ENCODE measurements at regions not wholly inside any gene's neighbourhood (a gene's known extent, or its start where the extent isn't known, plus 50 kb on each side); places are given as distances from the start of the nearest gene placed in this dataset.

DNA sequence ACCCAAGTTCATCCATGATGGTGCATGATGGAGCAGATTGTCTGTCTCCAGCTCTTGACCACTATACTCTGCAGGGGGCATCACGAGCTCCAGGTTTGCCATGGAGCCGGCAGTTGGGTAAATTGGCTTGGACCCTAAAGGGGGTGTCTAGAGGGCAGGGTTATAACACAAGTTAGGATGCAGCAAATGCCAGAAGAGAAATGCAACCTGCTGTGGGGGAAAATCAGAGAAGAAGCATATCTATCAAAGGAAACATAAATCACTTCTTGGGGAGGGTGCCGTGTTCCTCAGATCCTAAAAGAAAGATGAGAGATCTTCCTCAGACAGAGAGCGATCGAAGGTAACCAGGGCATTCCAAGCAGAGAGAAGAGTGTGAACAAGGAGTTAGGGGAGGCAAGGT lies 334.9 kb downstream of the C12orf75 start:
- no CpG with 5 or more reads among the region's 5 CpGs for WGBS (ENCODE audit: extremely low coverage, insufficient coverage, insufficient read length)
- Histone ChIP-seq H2BK5ac (ENCODE audit: low read depth, low read length, poor library complexity) (no peak overlapping the region), H3K9ac (ENCODE audit: low read length) (no peak overlapping the region), H3K27me3 (ENCODE audit: insufficient read depth, low read length) (no peaks in the 10 kb centered on the region), H3K79me2 (ENCODE audit: control insufficient read depth, insufficient read depth, low read length, poor library complexity) (no peaks in the 10 kb centered on the region), H3K4me2 (ENCODE audit: low read length) (no peak overlapping the region), H3K18ac (ENCODE audit: low read length) (no peak overlapping the region), H4K12ac (ENCODE audit: low read depth, low read length) (no peak overlapping the region), H3K4ac (ENCODE audit: low read depth, low read length) (no peak overlapping the region), H3K4me3 (ENCODE audit: low read depth, low read length) (no peak overlapping the region), H3K79me1 (ENCODE audit: low read length) (peaks cover 4% of the 10 kb centered on the region), H2BK120ac (ENCODE audit: insufficient read depth, low read length, poor library complexity) (no peak overlapping the region), H4K8ac (ENCODE audit: low read depth, low read length) (no peak overlapping the region), H3K23ac (ENCODE audit: low read length) (no peak overlapping the region), H2BK12ac (ENCODE audit: low read length) (no peak overlapping the region), H3K27ac (ENCODE audit: low read depth, low read length) (no peak overlapping the region), H2AFZ (ENCODE audit: insufficient read depth, low read length, poor library complexity) (no peak overlapping the region), H4K91ac (ENCODE audit: low read depth, low read length) (no peak overlapping the region), H3K4me1 (ENCODE audit: control insufficient read depth in 1 of 2, insufficient read depth in 2 of 2, low read length in 2 of 2) (peaks cover 0 to 4% of the 10 kb centered on the region in 2 experiments), H3K9me3 (ENCODE audit: insufficient read depth, low read depth, low read length) (no peaks in the 10 kb centered on the region), H2AK5ac (ENCODE audit: low read length) (no peak overlapping the region), H3K14ac (ENCODE audit: low read length) (no peak overlapping the region), H3K36me3 (ENCODE audit: control insufficient read depth in 1 of 2, insufficient read depth in 2 of 2, low read length in 2 of 2) (no peaks in the 10 kb centered on the region)
- no peak for DNase-seq

DNA sequence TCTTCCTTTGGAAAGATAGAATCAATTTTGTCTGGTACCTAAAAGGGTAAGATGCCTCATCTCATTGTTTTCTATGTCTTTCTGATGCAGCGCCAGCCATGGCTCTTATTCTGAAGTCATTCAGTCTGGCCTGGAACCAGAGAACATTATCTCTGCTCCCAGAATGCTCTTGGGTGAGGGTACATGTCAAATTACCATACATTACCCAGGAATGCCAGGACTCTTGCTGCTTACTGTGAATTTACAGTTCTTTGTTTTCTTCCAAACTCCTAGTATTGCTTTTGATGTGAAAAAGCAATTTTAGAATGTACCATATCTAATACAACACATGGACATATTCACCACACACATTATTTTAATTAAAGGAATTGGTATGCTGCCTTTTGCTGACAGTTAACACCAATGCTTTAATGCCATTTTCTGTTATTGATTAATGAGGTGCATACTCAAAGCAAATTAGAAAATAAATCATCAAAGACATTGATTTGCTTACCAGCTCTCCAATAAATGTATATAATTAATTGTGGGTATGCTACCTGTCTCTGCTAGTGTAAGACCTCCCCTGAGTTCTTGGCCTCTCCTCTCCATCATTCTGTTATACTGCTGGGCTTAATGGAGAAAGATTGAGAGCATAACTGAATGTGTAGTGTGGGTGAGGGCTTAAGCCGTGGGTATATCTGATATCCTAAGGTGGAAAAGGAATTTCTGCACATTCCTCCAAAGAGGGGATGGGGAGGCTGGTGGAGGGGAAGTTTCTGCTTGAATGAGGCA lies 337.7 kb downstream of the C12orf75 start:
- Histone ChIP-seq H3K27me3 (ENCODE audit: insufficient read depth, low read length) (no peaks in the 10 kb centered on the region), H2BK120ac (ENCODE audit: insufficient read depth, low read length, poor library complexity) (no peak overlapping the region), H3K79me1 (ENCODE audit: low read length) (no peaks in the 10 kb centered on the region), H2AK5ac (ENCODE audit: low read length) (no peak overlapping the region), H2BK12ac (ENCODE audit: low read length) (no peak overlapping the region), H3K23ac (ENCODE audit: low read length) (no peak overlapping the region), H3K4ac (ENCODE audit: low read depth, low read length) (no peak overlapping the region), H3K4me3 (ENCODE audit: low read depth, low read length) (no peak overlapping the region), H3K9ac (ENCODE audit: low read length) (no peak overlapping the region), H3K36me3 (ENCODE audit: control insufficient read depth in 1 of 2, insufficient read depth in 2 of 2, low read length in 2 of 2) (no peaks in the 10 kb centered on the region), H2BK5ac (ENCODE audit: low read depth, low read length, poor library complexity) (no peak overlapping the region), H3K4me2 (ENCODE audit: low read length) (no peak overlapping the region), H3K18ac (ENCODE audit: low read length) (no peak overlapping the region), H3K14ac (ENCODE audit: low read length) (no peak overlapping the region), H3K79me2 (ENCODE audit: control insufficient read depth, insufficient read depth, low read length, poor library complexity) (no peaks in the 10 kb centered on the region), H4K12ac (ENCODE audit: low read depth, low read length) (no peak overlapping the region), H4K91ac (ENCODE audit: low read depth, low read length) (no peak overlapping the region), H3K4me1 (ENCODE audit: control insufficient read depth in 1 of 2, insufficient read depth in 2 of 2, low read length in 2 of 2) (peaks cover 2 to 14% of the 10 kb centered on the region in 2 experiments), H2AFZ (ENCODE audit: insufficient read depth, low read length, poor library complexity) (no peak overlapping the region), H4K8ac (ENCODE audit: low read depth, low read length) (no peak overlapping the region), H3K27ac (ENCODE audit: low read depth, low read length) (no peak overlapping the region), H3K9me3 (ENCODE audit: insufficient read depth, low read depth, low read length) (no peaks in the 10 kb centered on the region)
- no peak for DNase-seq
- WGBS (ENCODE audit: extremely low coverage, insufficient coverage, insufficient read length) = no CpG with 5 or more reads among the region's 2 CpGs

- no peak overlapping the region for H3K23ac ChIP-seq (ENCODE audit: low read length)
- H3K4me2 ChIP-seq (ENCODE audit: low read length) = no peak overlapping the region
- H2BK12ac ChIP-seq (ENCODE audit: low read length) = no peak overlapping the region
- no peak overlapping the region for H3K18ac ChIP-seq (ENCODE audit: low read length)
- no peaks in the 10 kb centered on the region for H3K79me1 ChIP-seq (ENCODE audit: low read length)
- no peak overlapping the region for H2AFZ ChIP-seq (ENCODE audit: insufficient read depth, low read length, poor library complexity)
- no peak overlapping the region for H2BK120ac ChIP-seq (ENCODE audit: insufficient read depth, low read length, poor library complexity)
- H3K4me3 ChIP-seq (ENCODE audit: low read depth, low read length) = no peak overlapping the region
- H3K9me3 ChIP-seq (ENCODE audit: insufficient read depth, low read depth, low read length) = no peaks in the 10 kb centered on the region
- no peaks in the 10 kb centered on the region for H3K36me3 ChIP-seq (ENCODE audit: control insufficient read depth in 1 of 2, insufficient read depth in 2 of 2, low read length in 2 of 2)
- H2AK5ac ChIP-seq (ENCODE audit: low read length) = no peak overlapping the region
- DNase-seq = no peak
- H4K91ac ChIP-seq (ENCODE audit: low read depth, low read length) = no peak overlapping the region
- H3K79me2 ChIP-seq (ENCODE audit: control insufficient read depth, insufficient read depth, low read length, poor library complexity) = no peaks in the 10 kb centered on the region
- H3K27ac ChIP-seq (ENCODE audit: low read depth, low read length) = no peak overlapping the region
- peaks cover 2 to 14% of the 10 kb centered on the region in 2 experiments for H3K4me1 ChIP-seq (ENCODE audit: control insufficient read depth in 1 of 2, insufficient read depth in 2 of 2, low read length in 2 of 2)
- H3K27me3 ChIP-seq (ENCODE audit: insufficient read depth, low read length) = no peaks in the 10 kb centered on the region
- no peak overlapping the region for H4K12ac ChIP-seq (ENCODE audit: low read depth, low read length)
- H2BK5ac ChIP-seq (ENCODE audit: low read depth, low read length, poor library complexity) = no peak overlapping the region
- H3K9ac ChIP-seq (ENCODE audit: low read length) = no peak overlapping the region
- H3K4ac ChIP-seq (ENCODE audit: low read depth, low read length) = no peak overlapping the region
- no peak overlapping the region for H3K14ac ChIP-seq (ENCODE audit: low read length)
- H4K8ac ChIP-seq (ENCODE audit: low read depth, low read length) = no peak overlapping the region
Measured at GRCh38 chr12:105670672-105671071, 340.2 kb downstream of the C12orf75 start.

- H2BK5ac ChIP-seq (ENCODE audit: low read depth, low read length, poor library complexity) = no peak overlapping the region
- DNase-seq = no peak
- no peak overlapping the region for H3K4ac ChIP-seq (ENCODE audit: low read depth, low read length)
- no peak overlapping the region for H3K27ac ChIP-seq (ENCODE audit: low read depth, low read length)
- H4K12ac ChIP-seq (ENCODE audit: low read depth, low read length) = no peak overlapping the region
- no CpG with 5 or more reads among the region's 2 CpGs for WGBS (ENCODE audit: extremely low coverage, insufficient coverage, insufficient read length)
- no peak overlapping the region for H3K4me3 ChIP-seq (ENCODE audit: low read depth, low read length)
- no peak overlapping the region for H2BK12ac ChIP-seq (ENCODE audit: low read length)
- H2AFZ ChIP-seq (ENCODE audit: insufficient read depth, low read length, poor library complexity) = no peak overlapping the region
- no peak overlapping the region for H3K14ac ChIP-seq (ENCODE audit: low read length)
- no peak overlapping the region for H3K23ac ChIP-seq (ENCODE audit: low read length)
- H3K9me3 ChIP-seq (ENCODE audit: insufficient read depth, low read depth, low read length) = no peaks in the 10 kb centered on the region
- H2AK5ac ChIP-seq (ENCODE audit: low read length) = no peak overlapping the region
- no peaks in the 10 kb centered on the region for H3K27me3 ChIP-seq (ENCODE audit: insufficient read depth, low read length)
- no peak overlapping the region for H2BK120ac ChIP-seq (ENCODE audit: insufficient read depth, low read length, poor library complexity)
- no peaks in the 10 kb centered on the region for H3K79me1 ChIP-seq (ENCODE audit: low read length)
- no peak overlapping the region for H4K8ac ChIP-seq (ENCODE audit: low read depth, low read length)
- H4K91ac ChIP-seq (ENCODE audit: low read depth, low read length) = no peak overlapping the region
- H3K9ac ChIP-seq (ENCODE audit: low read length) = no peak overlapping the region
- H3K4me2 ChIP-seq (ENCODE audit: low read length) = no peak overlapping the region
- peaks cover 2 to 14% of the 10 kb centered on the region in 2 experiments for H3K4me1 ChIP-seq (ENCODE audit: control insufficient read depth in 1 of 2, insufficient read depth in 2 of 2, low read length in 2 of 2)
- no peak overlapping the region for H3K18ac ChIP-seq (ENCODE audit: low read length)
- H3K79me2 ChIP-seq (ENCODE audit: control insufficient read depth, insufficient read depth, low read length, poor library complexity) = no peaks in the 10 kb centered on the region
- H3K36me3 ChIP-seq (ENCODE audit: control insufficient read depth in 1 of 2, insufficient read depth in 2 of 2, low read length in 2 of 2) = no peaks in the 10 kb centered on the region
Measured at GRCh38 chr12:105671720-105672119, 341.2 kb downstream of the C12orf75 start.
